SKM-1 treated with dmso at 0.1 percent for 144 hours (cell line): ENCODE measurements at regions not wholly inside any gene's neighbourhood (a gene's known extent, or its start where the extent isn't known, plus 50 kb on each side); places are given as distances from the start of the nearest gene placed in this dataset.

Experiments used
- DNase-seq: peaks from one replicate; lab custom pipeline; 2025; ENCODE audit not compliant: unreplicated experiment; lab: John Stamatoyannopoulos, UW

GRCh38 chr21:16605597-16605996 is 875.8 kb downstream of the USP25 start:
- no peak for DNase-seq

GRCh38 chr21:16606271-16606670 is 876.5 kb downstream of the USP25 start:
- no peak for DNase-seq

DNA sequence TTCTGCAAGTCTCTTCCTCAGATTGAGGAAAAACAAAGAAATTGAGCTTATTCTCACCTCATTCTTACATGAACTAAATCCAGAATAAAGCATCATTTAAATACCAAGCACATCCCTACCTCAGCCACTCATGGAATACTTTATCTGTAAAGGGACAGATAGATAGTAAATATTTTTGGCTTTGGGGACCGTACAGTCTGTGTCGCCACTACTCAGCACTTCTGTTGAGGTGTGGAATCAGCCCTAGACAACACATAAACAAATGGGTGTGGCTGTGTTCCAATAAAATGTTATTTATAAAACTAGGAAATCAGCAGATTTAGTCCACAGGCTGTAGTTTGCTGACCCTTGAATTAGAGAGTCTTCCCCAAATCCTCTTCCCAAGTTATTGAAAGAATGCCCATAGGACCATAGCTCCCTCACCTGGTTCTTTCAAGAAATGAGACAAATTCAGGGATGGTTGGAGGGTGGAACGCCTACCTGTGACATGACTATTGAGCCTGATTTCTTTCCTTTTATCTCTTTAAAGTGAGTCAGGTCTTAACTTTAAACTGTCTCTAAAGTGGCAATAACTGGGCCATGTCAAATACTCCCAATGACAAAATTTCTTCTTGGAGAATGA is 878.5 kb downstream of the USP25 start:
- no peak for DNase-seq

DNA sequence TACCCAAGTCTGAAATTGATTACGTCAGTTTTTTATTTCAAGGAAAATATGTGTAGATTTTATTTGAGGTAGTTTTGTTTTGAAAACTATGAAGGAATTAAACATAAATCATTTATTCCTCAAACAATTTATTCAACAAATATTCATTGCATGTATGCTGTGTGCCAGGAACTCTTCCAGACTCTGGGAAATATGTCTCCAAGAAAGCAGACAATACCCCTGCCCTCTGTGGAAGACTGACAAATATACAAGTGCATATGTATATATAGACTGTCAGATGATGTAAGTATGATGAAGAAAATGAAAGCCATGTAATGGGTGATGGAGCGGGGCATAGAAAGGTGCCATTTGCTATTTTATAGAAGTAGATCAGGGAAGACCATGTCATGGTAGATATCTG is 889.5 kb downstream of the USP25 start:
- no peak for DNase-seq

- no peak for DNase-seq
Observed at GRCh38 chr21:16620786-16621320, 891.1 kb downstream of the USP25 start.

- DNase-seq: no peak
Observed at GRCh38 chr21:16624479-16625118, 888.2 kb upstream of the CXADR start.

DNA sequence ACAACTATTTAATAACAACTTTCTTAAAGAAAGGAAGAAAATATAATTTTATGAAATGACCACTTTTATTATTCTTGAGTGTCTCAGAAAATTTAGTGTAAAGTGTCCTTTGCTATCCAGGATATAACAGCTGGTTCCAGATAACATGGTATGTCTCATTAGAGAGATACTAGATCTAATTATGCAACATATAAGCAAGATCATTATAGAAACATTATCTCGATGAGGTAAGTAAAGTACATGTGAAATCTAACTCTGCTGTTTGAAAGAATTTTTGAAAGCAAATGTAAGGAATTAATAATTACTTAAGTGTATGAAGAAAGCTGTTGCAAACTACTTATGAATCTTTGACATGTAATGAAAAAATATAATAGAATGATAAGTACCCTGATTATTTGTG is 887.4 kb upstream of the CXADR start:
- DNase-seq: no peak

- DNase-seq: no peak
Observed at GRCh38 chr21:16633831-16634459, 878.9 kb upstream of the CXADR start.

DNA sequence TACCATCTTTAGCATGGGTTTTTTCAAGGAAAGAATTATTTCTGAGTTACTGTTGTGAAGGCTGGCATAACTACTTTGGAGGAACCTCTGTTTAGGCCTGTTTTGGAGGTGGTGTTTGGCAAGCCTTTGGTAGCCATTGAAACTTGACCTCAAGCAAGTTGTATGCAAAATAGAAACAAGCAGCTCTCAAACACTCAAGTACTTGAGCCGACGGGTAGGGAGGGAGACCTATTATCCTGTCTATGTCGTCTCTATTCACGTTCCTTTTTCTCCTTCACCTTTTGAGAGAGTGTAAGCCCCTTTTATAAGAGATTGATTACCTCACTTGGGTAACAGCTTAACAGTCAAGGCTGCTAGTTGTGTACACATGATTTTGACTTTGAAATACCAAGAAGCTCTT is 878.3 kb upstream of the CXADR start:
- DNase-seq: no peak

- no peak for DNase-seq
Observed at GRCh38 chr21:16640297-16641027, 872.4 kb upstream of the CXADR start.

DNA sequence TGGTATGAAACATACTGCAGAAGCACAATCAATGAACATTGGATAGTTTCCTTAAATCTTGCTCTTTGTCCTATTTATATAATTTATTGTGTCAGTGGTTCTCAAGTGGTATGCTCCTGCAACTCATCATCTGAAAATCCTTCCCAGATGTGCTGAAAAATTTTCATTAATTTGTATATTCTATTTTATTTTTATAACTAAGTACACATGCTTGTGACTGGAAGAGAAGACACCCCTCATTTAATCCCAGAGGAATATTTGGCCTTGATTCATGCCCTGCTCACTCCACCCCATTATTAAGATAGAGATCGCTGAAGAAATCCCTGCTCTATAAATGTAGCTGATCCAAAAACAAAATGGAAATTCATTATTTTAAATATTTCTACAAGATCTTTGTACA is 870.5 kb upstream of the CXADR start:
- DNase-seq: no peak

- DNase-seq: no peak
Observed at GRCh38 chr21:16644685-16645084, 868.2 kb upstream of the CXADR start.

DNA sequence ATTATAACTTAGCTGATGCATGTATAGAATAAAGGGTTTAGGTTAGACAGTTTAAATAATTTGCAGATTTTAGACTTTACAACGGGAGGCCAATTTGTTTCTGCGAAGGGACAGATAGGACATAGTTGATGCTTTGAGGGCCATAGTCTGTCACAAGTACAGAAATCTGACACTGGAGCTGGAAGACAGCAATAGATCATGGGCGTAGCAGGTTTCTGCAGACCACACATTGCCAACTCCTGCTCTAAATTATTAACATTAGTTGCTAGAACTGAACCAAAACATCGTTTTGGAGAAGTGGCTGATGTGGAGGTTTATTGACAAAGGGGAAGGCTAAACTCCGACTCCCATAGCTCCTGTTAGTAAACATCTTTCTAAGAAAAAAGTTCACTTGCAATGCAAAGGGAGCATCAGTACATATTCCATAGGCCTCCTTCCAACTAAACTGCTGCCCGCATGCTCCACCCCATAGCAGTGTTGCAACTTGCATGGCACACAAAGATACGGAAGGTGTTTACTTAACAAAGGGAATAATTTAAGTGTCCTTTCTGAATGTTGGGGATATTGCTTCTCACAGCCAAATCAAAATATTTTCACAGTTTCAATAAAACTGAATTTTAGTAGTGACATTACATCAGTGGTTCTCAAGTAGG is 862.0 kb upstream of the CXADR start:
- no peak for DNase-seq

- DNase-seq: no peak
Observed at GRCh38 chr21:16651956-16652355, 860.9 kb upstream of the CXADR start.

DNA sequence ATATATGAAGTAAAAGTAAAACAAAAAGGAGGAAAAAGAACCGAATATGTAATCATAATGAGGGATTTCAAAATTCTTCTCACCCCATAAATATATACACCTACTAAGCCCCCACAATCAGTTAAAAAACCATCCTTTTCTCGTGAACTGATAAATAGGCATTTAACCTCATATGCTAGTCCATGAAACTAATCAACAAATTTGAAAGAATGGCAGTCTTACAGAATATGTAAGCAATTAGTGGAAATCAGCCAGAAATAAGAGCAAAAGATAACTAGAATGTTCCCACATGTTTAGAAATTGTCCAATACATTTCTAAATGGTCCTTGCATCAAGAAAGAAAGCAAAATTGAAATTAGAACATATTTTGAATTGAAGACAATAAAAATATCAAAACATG is 849.4 kb upstream of the CXADR start:
- DNase-seq: no peak

GRCh38 chr21:16667395-16667794 is 845.4 kb upstream of the CXADR start:
- DNase-seq: no peak

DNA sequence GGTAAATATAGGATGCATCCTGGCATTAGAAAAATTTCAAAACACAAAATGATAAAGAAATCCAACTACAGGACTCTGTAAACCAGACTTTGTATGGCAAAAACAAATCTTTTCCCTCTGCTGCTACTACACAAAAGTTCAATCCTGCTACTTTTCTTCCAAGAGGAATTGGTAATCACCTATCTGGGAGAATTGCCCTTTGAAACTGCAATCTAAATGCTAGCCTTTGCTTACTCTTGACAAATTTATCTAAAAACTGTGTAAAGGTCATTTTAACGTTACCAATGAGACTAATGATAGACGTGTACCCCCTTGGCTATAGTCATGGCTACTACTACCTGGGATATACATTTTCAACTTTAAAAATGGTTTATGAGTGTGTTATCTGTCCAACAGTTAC is 837.9 kb upstream of the CXADR start:
- DNase-seq: no peak

DNA sequence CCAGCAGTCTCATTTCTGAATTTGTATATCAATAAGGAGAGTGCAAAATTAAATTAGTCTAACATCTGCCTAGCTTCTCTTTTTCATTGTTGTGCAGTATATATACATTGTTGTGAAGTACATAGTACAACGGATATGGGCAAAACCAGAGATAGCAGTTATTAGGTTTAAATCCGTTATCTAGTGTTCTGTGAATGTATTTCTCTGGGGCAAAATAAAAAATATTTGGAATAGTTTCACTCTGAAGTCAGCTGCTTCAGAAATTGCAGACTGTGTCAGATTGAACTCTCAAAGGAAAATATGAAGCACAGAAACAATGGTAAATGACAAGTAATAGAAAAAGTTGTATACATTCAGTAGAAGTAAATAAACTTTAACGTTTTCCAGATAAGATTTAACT is 836.5 kb upstream of the CXADR start:
- DNase-seq: no peak

- no peak for DNase-seq
Observed at GRCh38 chr21:16678429-16679160, 834.2 kb upstream of the CXADR start.

- DNase-seq: no peak
Observed at GRCh38 chr21:16695074-16695473, 817.8 kb upstream of the CXADR start.

DNA sequence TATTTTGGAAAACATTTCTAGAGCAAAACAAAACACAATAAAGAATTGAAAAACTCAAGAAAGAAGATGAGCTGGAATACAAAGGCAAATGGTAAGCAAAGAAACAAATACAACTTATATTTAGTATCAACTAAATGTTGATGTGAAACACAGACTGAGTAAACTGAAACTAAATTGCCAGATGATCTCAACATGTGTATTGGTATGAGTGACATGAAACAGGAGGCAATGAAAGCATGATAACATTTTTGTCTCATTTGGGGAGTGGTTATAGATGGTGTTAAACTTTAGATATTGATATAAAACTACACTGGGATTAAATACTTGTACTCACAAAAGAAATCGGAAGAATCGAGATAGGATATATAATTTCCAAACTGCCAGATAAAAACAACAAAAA is 805.6 kb upstream of the CXADR start:
- no peak for DNase-seq
